ENCODE measurements at regions not wholly inside any gene's neighbourhood (a gene's known extent, or its start where the extent isn't known, plus 50 kb on each side); places are given as distances from the start of the nearest gene placed in this dataset.

GRCh38 chr10:130800281-130800680, 511.2 kb downstream of the TCERG1L start:
- no peak for DNase-seq
- no peaks in the 10 kb centered on the region for H3K36me3 ChIP-seq
- intact Hi-C loops (cut with DNase I), result no loop called here
- no peaks in the 10 kb centered on the region for H3K4me1 ChIP-seq (ENCODE audit: insufficient read depth)
- 81 to 88% (median 88%) methylated on average over 12 of the region's 12 CpGs for WGBS, 3 donors
- H3K9me3 ChIP-seq, result no peaks in the 10 kb centered on the region
- H3K27me3 ChIP-seq, result no peaks in the 10 kb centered on the region
- no peak overlapping the region for H3K27ac ChIP-seq
- TF ChIP-seq CTCF (IDR thresholded peaks at IDR 0.05) (no peak), POLR2A (IDR thresholded peaks at IDR 0.05) (no peak), EP300 (IDR thresholded peaks at IDR 0.05) (no peak)
- H3K4me3 ChIP-seq, result no peak overlapping the region

DNA sequence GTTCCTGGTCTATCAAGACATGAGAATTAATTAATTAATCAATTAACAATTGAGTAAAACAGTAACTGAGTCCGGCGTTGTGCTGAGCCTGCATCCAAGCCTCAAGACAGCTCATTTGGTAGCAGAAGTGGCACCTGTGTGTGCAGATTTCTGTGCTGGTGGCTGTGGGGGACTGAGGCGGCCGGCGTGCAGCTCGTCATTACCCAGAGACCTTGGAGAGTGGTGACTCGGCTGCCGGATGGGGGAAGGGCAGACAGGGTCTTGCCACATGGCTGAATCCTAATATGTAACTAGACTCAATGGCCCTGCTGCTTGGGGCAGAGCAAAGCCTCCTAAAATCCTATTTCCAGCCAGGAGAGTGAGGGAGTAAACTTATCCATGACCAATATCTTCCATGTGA, 510.2 kb downstream of the TCERG1L start:
- H3K4me1 ChIP-seq (ENCODE audit: insufficient read depth), result no peaks in the 10 kb centered on the region
- intact Hi-C loops (cut with DNase I), result no loop called here
- H3K36me3 ChIP-seq, result no peaks in the 10 kb centered on the region
- no peaks in the 10 kb centered on the region for H3K27me3 ChIP-seq
- TF ChIP-seq POLR2A (IDR thresholded peaks at IDR 0.05) (no peak), CTCF (IDR thresholded peaks at IDR 0.05) (no peak), EP300 (IDR thresholded peaks at IDR 0.05) (no peak)
- WGBS, 3 donors, result 65 to 82% (median 78%) methylated on average over 8 of the region's 8 CpGs
- no peak overlapping the region for H3K27ac ChIP-seq
- no peaks in the 10 kb centered on the region for H3K9me3 ChIP-seq
- no peak for DNase-seq
- no peak overlapping the region for H3K4me3 ChIP-seq

GRCh38 chr10:130801784-130802183, 509.7 kb downstream of the TCERG1L start:
- H3K36me3 ChIP-seq, result no peaks in the 10 kb centered on the region
- no peaks in the 10 kb centered on the region for H3K27me3 ChIP-seq
- no peak overlapping the region for H3K4me3 ChIP-seq
- H3K9me3 ChIP-seq, result no peaks in the 10 kb centered on the region
- no peaks in the 10 kb centered on the region for H3K4me1 ChIP-seq (ENCODE audit: insufficient read depth)
- DNase-seq, result no peak
- intact Hi-C loops (cut with DNase I), result no loop called here
- no peak overlapping the region for H3K27ac ChIP-seq
- TF ChIP-seq EP300 (IDR thresholded peaks at IDR 0.05) (no peak), POLR2A (IDR thresholded peaks at IDR 0.05) (no peak), CTCF (IDR thresholded peaks at IDR 0.05) (no peak)
- 83 to 87% (median 85%) methylated on average over 19 of the region's 19 CpGs for WGBS, 3 donors

DNA sequence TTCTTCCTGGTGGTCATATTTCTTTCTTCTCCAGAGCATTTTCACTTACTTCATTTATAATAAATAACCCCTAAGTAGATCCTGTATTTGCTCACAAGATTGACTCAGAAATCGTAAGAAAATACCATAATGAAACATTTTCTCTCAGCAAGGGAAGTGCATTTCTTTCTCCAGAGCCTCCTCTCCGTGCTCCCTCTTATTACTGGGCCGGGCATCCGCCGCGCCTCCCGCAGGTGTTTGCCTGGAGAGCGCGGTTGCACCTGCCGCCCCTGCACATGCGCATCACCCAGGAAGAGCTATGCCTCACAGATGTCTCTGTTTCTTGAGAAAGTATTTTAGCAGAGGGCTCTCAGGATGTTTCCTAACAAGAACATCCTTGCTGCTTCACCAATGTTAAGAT, 509.2 kb downstream of the TCERG1L start:
- TF ChIP-seq CTCF (IDR thresholded peaks at IDR 0.05) (no peak), EP300 (IDR thresholded peaks at IDR 0.05) (no peak), POLR2A (IDR thresholded peaks at IDR 0.05) (no peak)

GRCh38 chr10:130804281-130804680, 507.2 kb downstream of the TCERG1L start:
- WGBS, 3 donors, result 76 to 79% (median 76%) methylated on average over 8 of the region's 8 CpGs
- intact Hi-C loops (cut with DNase I), result no loop called here
- H3K4me3 ChIP-seq, result no peak overlapping the region
- TF ChIP-seq CTCF (IDR thresholded peaks at IDR 0.05) (no peak), EP300 (IDR thresholded peaks at IDR 0.05) (no peak), POLR2A (IDR thresholded peaks at IDR 0.05) (no peak)
- no peaks in the 10 kb centered on the region for H3K4me1 ChIP-seq (ENCODE audit: insufficient read depth)
- no peaks in the 10 kb centered on the region for H3K9me3 ChIP-seq
- no peak overlapping the region for H3K27ac ChIP-seq
- DNase-seq, result no peak
- H3K36me3 ChIP-seq, result no peaks in the 10 kb centered on the region
- no peaks in the 10 kb centered on the region for H3K27me3 ChIP-seq

More for the DNA sequence above, 509.2 kb downstream of the TCERG1L start:
- DNase-seq, result no peak
- Histone ChIP-seq H3K36me3 (no peaks in the 10 kb centered on the region), H3K4me3 (no peak overlapping the region), H3K27ac (no peak overlapping the region), H3K27me3 (no peaks in the 10 kb centered on the region), H3K9me3 (no peaks in the 10 kb centered on the region), H3K4me1 (ENCODE audit: insufficient read depth) (no peaks in the 10 kb centered on the region)
- WGBS, 3 donors, result 91 to 95% (median 93%) methylated on average over 11 of the region's 11 CpGs
- intact Hi-C loops (cut with DNase I), result no loop called here

Data from ovary (tissue), 7 donors.